LHCN-M2 (cell line): ENCODE measurements at regions not wholly inside any gene's neighbourhood (a gene's known extent, or its start where the extent isn't known, plus 50 kb on each side); places are given as distances from the start of the nearest gene placed in this dataset.

Source experiments
- DNase-seq: peaks from one replicate; pipeline ENCODE4 v3.0.0-alpha.2; 2012; ENCODE audit warnings: low read depth

- DNase-seq = peak; percentile 18
Measured at GRCh38 chr4:176011529-176011928, 54.1 kb upstream of the WDR17 start.

DNA sequence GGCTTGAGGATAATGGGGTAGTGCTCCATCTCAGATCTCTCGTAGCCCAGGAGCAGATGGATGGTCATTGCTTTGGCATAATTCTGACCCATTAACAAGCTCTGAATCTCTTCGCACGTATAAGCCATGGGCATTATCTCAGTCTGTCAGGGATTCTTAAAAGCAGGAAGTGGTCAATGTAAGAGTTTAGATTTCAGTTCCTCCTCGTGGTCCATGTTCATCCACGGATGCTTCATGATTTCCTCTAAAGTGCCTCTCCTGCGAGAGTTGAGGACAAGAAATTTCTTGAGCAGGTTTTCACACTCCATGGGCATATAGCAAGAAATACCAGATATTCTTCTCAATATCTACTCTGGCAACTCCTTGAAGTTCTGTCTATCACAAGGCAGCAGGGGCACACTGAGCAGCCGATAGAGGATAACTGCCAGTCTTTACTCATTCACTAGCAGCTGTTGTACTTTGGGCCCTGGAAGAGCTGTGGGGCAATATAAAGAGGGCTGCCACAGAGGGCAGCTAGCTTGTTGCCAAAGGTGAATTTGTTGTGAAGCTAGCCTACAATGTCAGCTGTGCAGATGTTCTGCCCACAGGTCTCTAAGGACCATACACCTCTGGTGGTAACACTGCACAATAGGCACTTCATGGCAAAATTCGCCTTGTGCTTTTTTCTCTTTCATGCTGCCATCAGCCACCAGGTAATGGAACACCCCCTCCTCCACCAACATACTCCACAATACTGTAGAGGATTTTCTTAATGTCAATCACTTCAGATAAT lies 52.0 kb upstream of the WDR17 start:
- no peak for DNase-seq

GRCh38 chr4:176014583-176015108 lies 51.0 kb upstream of the WDR17 start:
- DNase-seq = no peak
